ENCODE measurements at regions not wholly inside any gene's neighbourhood (a gene's known extent, or its start where the extent isn't known, plus 50 kb on each side); places are given as distances from the start of the nearest gene placed in this dataset.

GRCh38 chr13:109567315-109567714 lies 219.1 kb downstream of the IRS2 start:
- Histone ChIP-seq H3K4me1 (ENCODE audit: control insufficient read depth, insufficient read depth, low read length, poor library complexity, severe bottlenecking) (peaks cover 13% of the 10 kb centered on the region), H3K36me3 (ENCODE audit: control insufficient read depth, insufficient read depth, low read length) (no peaks in the 10 kb centered on the region), H3K4me3 (ENCODE audit: insufficient read depth, low read depth, low read length, poor library complexity, severe bottlenecking) (no peak overlapping the region), H3K27me3 (replicated peaks; ENCODE audit: control insufficient read depth, insufficient read depth, low read length, poor library complexity, severe bottlenecking) (no peaks in the 10 kb centered on the region), H3K27ac (ENCODE audit: insufficient read depth, low read length, poor library complexity, severe bottlenecking) (no peak overlapping the region), H3K9me3 (ENCODE audit: control insufficient read depth, low read length) (no peaks in the 10 kb centered on the region)
- no peak for DNase-seq

DNA sequence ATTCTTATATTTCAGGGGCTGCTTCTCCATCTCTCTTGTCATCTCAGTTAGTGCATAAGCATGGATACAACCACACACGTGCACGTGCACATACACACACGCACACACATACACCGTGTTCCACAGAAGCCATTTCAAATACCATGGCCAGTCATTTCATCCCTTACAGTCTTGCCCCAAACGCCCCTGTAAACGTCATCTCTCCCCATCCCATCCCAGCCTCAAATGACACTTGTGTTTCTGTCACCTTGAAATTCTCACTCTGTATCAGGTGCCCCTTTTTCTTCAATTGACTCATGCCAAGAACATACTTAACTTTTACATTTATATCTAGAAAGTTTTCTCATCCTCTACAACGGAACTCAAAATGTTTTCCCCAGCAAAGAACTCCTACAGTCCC lies 220.5 kb downstream of the IRS2 start:
- Histone ChIP-seq H3K27ac (ENCODE audit: insufficient read depth, low read length, poor library complexity, severe bottlenecking) (no peak overlapping the region), H3K27me3 (replicated peaks; ENCODE audit: control insufficient read depth, insufficient read depth, low read length, poor library complexity, severe bottlenecking) (no peaks in the 10 kb centered on the region), H3K36me3 (ENCODE audit: control insufficient read depth, insufficient read depth, low read length) (no peaks in the 10 kb centered on the region), H3K9me3 (ENCODE audit: control insufficient read depth, low read length) (no peaks in the 10 kb centered on the region), H3K4me3 (ENCODE audit: insufficient read depth, low read depth, low read length, poor library complexity, severe bottlenecking) (no peak overlapping the region), H3K4me1 (ENCODE audit: control insufficient read depth, insufficient read depth, low read length, poor library complexity, severe bottlenecking) (peaks cover 12% of the 10 kb centered on the region)
- no peak for DNase-seq

- no peak for DNase-seq
- no peaks in the 10 kb centered on the region for H3K4me1 ChIP-seq (ENCODE audit: control insufficient read depth, insufficient read depth, low read length, poor library complexity, severe bottlenecking)
- H3K27ac ChIP-seq (ENCODE audit: insufficient read depth, low read length, poor library complexity, severe bottlenecking) = no peak overlapping the region
- no peaks in the 10 kb centered on the region for H3K9me3 ChIP-seq (ENCODE audit: control insufficient read depth, low read length)
- no peaks in the 10 kb centered on the region for H3K27me3 ChIP-seq (replicated peaks; ENCODE audit: control insufficient read depth, insufficient read depth, low read length, poor library complexity, severe bottlenecking)
- no peaks in the 10 kb centered on the region for H3K36me3 ChIP-seq (ENCODE audit: control insufficient read depth, insufficient read depth, low read length)
- no peak overlapping the region for H3K4me3 ChIP-seq (ENCODE audit: insufficient read depth, low read depth, low read length, poor library complexity, severe bottlenecking)
Measured at GRCh38 chr13:109548374-109548773, 238.0 kb downstream of the IRS2 start.

DNA sequence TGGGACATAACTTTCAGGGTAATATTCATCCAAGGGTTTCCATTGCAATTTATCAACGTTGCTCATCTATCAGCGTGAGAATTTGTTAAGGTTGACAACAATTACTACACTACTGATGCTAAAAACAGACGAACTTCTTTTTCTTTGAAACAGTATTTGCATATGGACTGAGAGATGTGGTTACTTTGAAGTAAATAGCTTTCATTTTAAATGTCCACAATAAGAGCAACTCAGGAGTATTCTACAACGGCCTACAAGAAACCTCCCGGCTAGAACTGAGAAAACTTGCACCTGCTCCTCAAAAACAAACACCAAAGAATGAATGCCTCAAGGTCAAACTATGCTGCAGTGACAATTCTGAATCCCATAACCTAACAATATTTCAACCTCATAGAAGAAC lies 238.4 kb downstream of the IRS2 start:
- Histone ChIP-seq H3K4me3 (ENCODE audit: insufficient read depth, low read depth, low read length, poor library complexity, severe bottlenecking) (no peak overlapping the region), H3K36me3 (ENCODE audit: control insufficient read depth, insufficient read depth, low read length) (no peaks in the 10 kb centered on the region), H3K4me1 (ENCODE audit: control insufficient read depth, insufficient read depth, low read length, poor library complexity, severe bottlenecking) (no peaks in the 10 kb centered on the region), H3K27ac (ENCODE audit: insufficient read depth, low read length, poor library complexity, severe bottlenecking) (no peak overlapping the region), H3K9me3 (ENCODE audit: control insufficient read depth, low read length) (no peaks in the 10 kb centered on the region), H3K27me3 (replicated peaks; ENCODE audit: control insufficient read depth, insufficient read depth, low read length, poor library complexity, severe bottlenecking) (no peaks in the 10 kb centered on the region)
- no peak for DNase-seq

DNA sequence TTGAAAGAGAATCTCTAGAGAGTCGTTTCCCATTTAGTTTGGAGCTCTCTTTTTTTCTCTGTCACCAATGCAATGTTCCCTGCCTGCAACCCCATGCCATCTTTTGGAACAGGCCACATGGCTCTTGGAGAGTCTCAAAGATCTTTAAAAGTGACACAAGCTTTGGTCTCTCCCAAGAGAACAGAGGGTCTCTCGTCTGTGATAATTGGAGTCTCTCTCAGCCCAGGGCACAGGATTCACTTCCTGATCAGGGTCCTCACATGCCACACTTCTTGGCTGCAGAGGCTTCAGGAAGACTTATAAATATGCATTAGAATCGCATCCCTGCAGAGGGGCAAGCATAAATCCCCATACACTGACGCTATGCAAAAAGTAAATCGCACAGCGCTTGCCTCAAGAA lies 240.5 kb downstream of the IRS2 start:
- no peak overlapping the region for H3K27ac ChIP-seq (ENCODE audit: insufficient read depth, low read length, poor library complexity, severe bottlenecking)
- no peaks in the 10 kb centered on the region for H3K36me3 ChIP-seq (ENCODE audit: control insufficient read depth, insufficient read depth, low read length)
- H3K4me1 ChIP-seq (ENCODE audit: control insufficient read depth, insufficient read depth, low read length, poor library complexity, severe bottlenecking) = no peaks in the 10 kb centered on the region
- H3K4me3 ChIP-seq (ENCODE audit: insufficient read depth, low read depth, low read length, poor library complexity, severe bottlenecking) = no peak overlapping the region
- no peak for DNase-seq
- no peaks in the 10 kb centered on the region for H3K27me3 ChIP-seq (replicated peaks; ENCODE audit: control insufficient read depth, insufficient read depth, low read length, poor library complexity, severe bottlenecking)
- no peaks in the 10 kb centered on the region for H3K9me3 ChIP-seq (ENCODE audit: control insufficient read depth, low read length)

DNA sequence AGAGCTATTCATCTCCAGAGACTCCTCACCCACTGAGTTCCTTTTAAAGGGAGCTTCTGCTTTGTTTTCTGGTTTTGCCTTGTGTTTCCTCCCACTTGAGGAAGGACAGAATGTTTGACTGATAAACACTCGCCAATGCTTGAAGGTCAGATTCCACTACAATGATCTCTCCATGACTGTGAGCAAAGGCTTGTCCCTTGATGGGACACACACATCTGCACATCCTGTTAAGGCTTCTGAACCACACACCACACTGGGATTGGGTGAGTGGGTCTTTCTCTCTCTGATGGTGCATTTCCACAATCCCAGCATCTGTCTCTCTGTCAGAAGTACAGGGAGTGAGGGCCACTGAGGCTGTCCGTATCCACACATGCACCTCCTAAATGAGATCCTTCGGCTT lies 245.3 kb downstream of the IRS2 start:
- no peaks in the 10 kb centered on the region for H3K27me3 ChIP-seq (replicated peaks; ENCODE audit: control insufficient read depth, insufficient read depth, low read length, poor library complexity, severe bottlenecking)
- no peak for DNase-seq
- H3K4me3 ChIP-seq (ENCODE audit: insufficient read depth, low read depth, low read length, poor library complexity, severe bottlenecking) = no peak overlapping the region
- no peaks in the 10 kb centered on the region for H3K9me3 ChIP-seq (ENCODE audit: control insufficient read depth, low read length)
- H3K4me1 ChIP-seq (ENCODE audit: control insufficient read depth, insufficient read depth, low read length, poor library complexity, severe bottlenecking) = no peaks in the 10 kb centered on the region
- H3K36me3 ChIP-seq (ENCODE audit: control insufficient read depth, insufficient read depth, low read length) = no peaks in the 10 kb centered on the region
- H3K27ac ChIP-seq (ENCODE audit: insufficient read depth, low read length, poor library complexity, severe bottlenecking) = no peak overlapping the region

DNA sequence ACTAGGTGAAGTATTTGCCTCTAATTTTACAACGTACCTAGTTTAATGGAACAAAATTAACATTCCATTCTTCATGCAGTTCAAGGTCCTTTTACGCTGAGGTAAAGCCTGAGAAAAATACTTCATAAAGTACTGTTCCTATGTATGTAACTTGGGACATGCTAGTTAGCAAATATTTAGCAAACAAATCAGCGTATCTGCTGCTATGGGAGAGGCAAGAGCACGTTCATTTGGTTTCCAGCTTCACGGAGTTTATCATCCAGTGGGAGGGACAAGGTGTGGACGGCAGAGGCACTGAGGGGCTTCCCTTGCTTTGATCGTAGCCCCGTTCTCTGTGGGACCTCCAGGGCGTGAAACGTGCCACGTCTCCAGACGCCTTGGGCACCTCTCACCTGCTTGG lies 248.8 kb downstream of the IRS2 start:
- H3K27me3 ChIP-seq (replicated peaks; ENCODE audit: control insufficient read depth, insufficient read depth, low read length, poor library complexity, severe bottlenecking) = no peaks in the 10 kb centered on the region
- no peak for DNase-seq
- H3K36me3 ChIP-seq (ENCODE audit: control insufficient read depth, insufficient read depth, low read length) = no peaks in the 10 kb centered on the region
- H3K4me3 ChIP-seq (ENCODE audit: insufficient read depth, low read depth, low read length, poor library complexity, severe bottlenecking) = no peak overlapping the region
- no peaks in the 10 kb centered on the region for H3K9me3 ChIP-seq (ENCODE audit: control insufficient read depth, low read length)
- H3K27ac ChIP-seq (ENCODE audit: insufficient read depth, low read length, poor library complexity, severe bottlenecking) = no peak overlapping the region
- no peaks in the 10 kb centered on the region for H3K4me1 ChIP-seq (ENCODE audit: control insufficient read depth, insufficient read depth, low read length, poor library complexity, severe bottlenecking)

DNA sequence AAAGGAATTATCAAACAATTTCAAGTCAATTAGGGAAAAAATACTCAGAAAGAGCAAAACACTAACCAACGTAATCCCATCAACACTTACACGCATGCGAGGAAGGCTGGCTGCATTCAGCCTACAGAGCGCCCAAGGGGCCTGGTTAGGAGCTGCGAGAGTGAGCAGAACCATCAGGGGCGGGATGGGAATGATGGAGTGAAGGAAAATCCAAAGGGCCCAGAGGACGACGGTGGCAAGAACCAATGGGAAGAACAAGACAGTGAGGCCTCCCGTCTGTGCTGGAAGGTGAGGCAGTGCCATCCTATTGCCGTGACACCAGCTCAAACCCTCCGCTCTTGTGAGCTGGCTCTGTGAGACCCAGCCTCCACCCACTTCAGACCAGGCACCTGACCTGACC lies 253.0 kb downstream of the IRS2 start:
- Histone ChIP-seq H3K36me3 (ENCODE audit: control insufficient read depth, insufficient read depth, low read length) (no peaks in the 10 kb centered on the region), H3K9me3 (ENCODE audit: control insufficient read depth, low read length) (no peaks in the 10 kb centered on the region), H3K27me3 (replicated peaks; ENCODE audit: control insufficient read depth, insufficient read depth, low read length, poor library complexity, severe bottlenecking) (peaks cover 2% of the 10 kb centered on the region), H3K27ac (ENCODE audit: insufficient read depth, low read length, poor library complexity, severe bottlenecking) (no peak overlapping the region), H3K4me1 (ENCODE audit: control insufficient read depth, insufficient read depth, low read length, poor library complexity, severe bottlenecking) (no peaks in the 10 kb centered on the region), H3K4me3 (ENCODE audit: insufficient read depth, low read depth, low read length, poor library complexity, severe bottlenecking) (no peak overlapping the region)
- no peak for DNase-seq

GRCh38 chr13:109529964-109530363 lies 256.4 kb downstream of the IRS2 start:
- Histone ChIP-seq H3K27ac (ENCODE audit: insufficient read depth, low read length, poor library complexity, severe bottlenecking) (no peak overlapping the region), H3K27me3 (replicated peaks; ENCODE audit: control insufficient read depth, insufficient read depth, low read length, poor library complexity, severe bottlenecking) (peaks cover 2% of the 10 kb centered on the region), H3K36me3 (ENCODE audit: control insufficient read depth, insufficient read depth, low read length) (no peaks in the 10 kb centered on the region), H3K4me3 (ENCODE audit: insufficient read depth, low read depth, low read length, poor library complexity, severe bottlenecking) (no peak overlapping the region), H3K9me3 (ENCODE audit: control insufficient read depth, low read length) (no peaks in the 10 kb centered on the region), H3K4me1 (ENCODE audit: control insufficient read depth, insufficient read depth, low read length, poor library complexity, severe bottlenecking) (no peaks in the 10 kb centered on the region)
- DNase-seq = no peak

- H3K36me3 ChIP-seq (ENCODE audit: control insufficient read depth, insufficient read depth, low read length) = no peaks in the 10 kb centered on the region
- no peaks in the 10 kb centered on the region for H3K27me3 ChIP-seq (replicated peaks; ENCODE audit: control insufficient read depth, insufficient read depth, low read length, poor library complexity, severe bottlenecking)
- no peak for DNase-seq
- no peak overlapping the region for H3K4me3 ChIP-seq (ENCODE audit: insufficient read depth, low read depth, low read length, poor library complexity, severe bottlenecking)
- no peaks in the 10 kb centered on the region for H3K4me1 ChIP-seq (ENCODE audit: control insufficient read depth, insufficient read depth, low read length, poor library complexity, severe bottlenecking)
- H3K9me3 ChIP-seq (ENCODE audit: control insufficient read depth, low read length) = no peaks in the 10 kb centered on the region
- no peak overlapping the region for H3K27ac ChIP-seq (ENCODE audit: insufficient read depth, low read length, poor library complexity, severe bottlenecking)
Measured at GRCh38 chr13:109521719-109522118, 264.7 kb downstream of the IRS2 start.

DNA sequence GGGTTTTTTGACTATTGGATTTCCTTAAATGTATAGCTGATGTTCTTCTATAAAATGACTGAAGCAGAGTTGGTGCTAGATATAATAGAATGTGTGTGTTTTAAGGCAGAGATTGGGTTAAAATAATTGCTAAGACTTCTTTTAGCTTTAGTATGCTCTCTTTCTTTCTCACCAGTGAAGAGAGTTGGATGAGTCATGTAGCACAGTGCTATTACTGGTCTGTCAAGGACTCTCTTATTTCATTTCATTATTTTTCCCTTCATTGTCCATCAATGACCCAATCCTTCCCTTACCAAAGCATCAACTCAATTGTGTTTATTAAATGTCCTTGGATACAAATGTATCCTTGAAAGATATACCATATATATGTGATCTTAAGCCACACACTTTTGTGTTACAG lies 268.9 kb downstream of the IRS2 start:
- Histone ChIP-seq H3K9me3 (ENCODE audit: control insufficient read depth, low read length) (no peaks in the 10 kb centered on the region), H3K4me1 (ENCODE audit: control insufficient read depth, insufficient read depth, low read length, poor library complexity, severe bottlenecking) (no peaks in the 10 kb centered on the region), H3K27ac (ENCODE audit: insufficient read depth, low read length, poor library complexity, severe bottlenecking) (no peak overlapping the region), H3K36me3 (ENCODE audit: control insufficient read depth, insufficient read depth, low read length) (no peaks in the 10 kb centered on the region), H3K4me3 (ENCODE audit: insufficient read depth, low read depth, low read length, poor library complexity, severe bottlenecking) (no peak overlapping the region), H3K27me3 (replicated peaks; ENCODE audit: control insufficient read depth, insufficient read depth, low read length, poor library complexity, severe bottlenecking) (no peaks in the 10 kb centered on the region)
- no peak for DNase-seq

All from effector memory CD4-positive, alpha-beta T cell (primary cell).